ENCODE measurements at regions not wholly inside any gene's neighbourhood (a gene's known extent, or its start where the extent isn't known, plus 50 kb on each side); places are given as distances from the start of the nearest gene placed in this dataset.

- no peak overlapping the region for H3T11ph ChIP-seq (ENCODE audit: low read length)
- Mint-ChIP-seq H3K27me3 (ENCODE audit: low read depth) (no peaks in the 10 kb centered on the region), H3K36me3 (ENCODE audit: insufficient read depth in 1 of 3, low read depth in 3 of 3) (peaks cover 0 to 2% (median 0%) of the 10 kb centered on the region in 3 experiments; a peak in 1 of 7 replicates), H3K9me3 (no peaks in the 10 kb centered on the region; a peak in 1 of 5 replicates), H3K4me3 (no peak overlapping the region), H3K27ac (no peak overlapping the region), H3K4me1 (peaks cover 19 to 26% of the 10 kb centered on the region in 2 experiments)
- no peak overlapping the region for H3K23ac ChIP-seq (ENCODE audit: insufficient read length, low read depth, low read length)
- H4K20me1 ChIP-seq (ENCODE audit: control insufficient read depth, insufficient read depth, insufficient read length) = no peaks in the 10 kb centered on the region
- H2BK12ac ChIP-seq (ENCODE audit: insufficient read length, low read depth, low read length) = no peak overlapping the region
- no peak overlapping the region for H3K56ac ChIP-seq (ENCODE audit: insufficient read length, low read depth, low read length)
- no peaks in the 10 kb centered on the region for H3K79me2 ChIP-seq (ENCODE audit: insufficient read depth, low read length)
- no peak overlapping the region for H3K9ac ChIP-seq (ENCODE audit: extremely low read depth, insufficient read length, low read length)
- no peak overlapping the region for H2AFZ ChIP-seq (ENCODE audit: low read length)
- no peaks in the 10 kb centered on the region for H3K27me3 ChIP-seq (ENCODE audit: insufficient read depth, low read length)
- no peak overlapping the region for H4K5ac ChIP-seq (ENCODE audit: insufficient read length, low read depth, low read length)
- H2BK15ac ChIP-seq (ENCODE audit: low read depth, low read length) = no peak overlapping the region
- no CpG with 5 or more reads among the region's 1 CpG for WGBS (ENCODE audit: extremely low coverage, insufficient read length, low lambda C conversion rate)
- H3K4me1 ChIP-seq (ENCODE audit: insufficient read depth, low read length) = no peaks in the 10 kb centered on the region
- H3K4me2 ChIP-seq (ENCODE audit: insufficient read depth, insufficient read length, low read length) = no peak overlapping the region
- no peak overlapping the region for H3K27ac ChIP-seq (ENCODE audit: insufficient read length, low read depth, low read length)
- no peak overlapping the region for H2BK5ac ChIP-seq (ENCODE audit: insufficient read length, low read length)
- H4K8ac ChIP-seq (replicated peaks; ENCODE audit: insufficient read length, low read depth, low read length) = no peak overlapping the region
- no peak overlapping the region for H2BK20ac ChIP-seq (ENCODE audit: low read depth, low read length, poor library complexity, severe bottlenecking)
- no peak overlapping the region for H2BK120ac ChIP-seq (ENCODE audit: low read depth, low read length, poor library complexity, severe bottlenecking)
- DNase-seq = no peak
- no peak for TF ChIP-seq CTCF (conservative IDR thresholded peaks at IDR 0.05)
- H3K23me2 ChIP-seq (ENCODE audit: insufficient read length, low read depth, low read length, poor library complexity, severe bottlenecking) = no peaks in the 10 kb centered on the region
- no peaks in the 10 kb centered on the region for H3K79me1 ChIP-seq (ENCODE audit: insufficient read depth, low read depth, low read length, poor library complexity, severe bottlenecking)
- H3K9me3 ChIP-seq (ENCODE audit: control insufficient read depth, low read depth, low read length) = no peaks in the 10 kb centered on the region
- H2AK5ac ChIP-seq (ENCODE audit: insufficient read length, low read length) = no peak overlapping the region
- no peak overlapping the region for H3K18ac ChIP-seq (ENCODE audit: insufficient read length, low read depth, low read length)
- no peak overlapping the region for H3K4ac ChIP-seq (ENCODE audit: low read depth, low read length)
- no peak overlapping the region for H4K91ac ChIP-seq (ENCODE audit: insufficient read length, low read depth, low read length)
- H3K14ac ChIP-seq (ENCODE audit: insufficient read depth, low read length) = no peak overlapping the region
These were observed 526.9 kb upstream of the NECTIN3 start for GRCh38 chr3:110544730-110545129.

Data from H9 (cell line).